8988T (cell line): ENCODE measurements at regions not wholly inside any gene's neighbourhood (a gene's known extent, or its start where the extent isn't known, plus 50 kb on each side); places are given as distances from the start of the nearest gene placed in this dataset.
"Not testable (repeated sequence)": the region's sequence is repeated elsewhere in the genome, so short reads cannot be mapped to it uniquely, and the experiment has no call there.

Experiments
- DNase-seq: peaks from one replicate; pipeline ENCODE4 v3.0.0; 2011

DNA sequence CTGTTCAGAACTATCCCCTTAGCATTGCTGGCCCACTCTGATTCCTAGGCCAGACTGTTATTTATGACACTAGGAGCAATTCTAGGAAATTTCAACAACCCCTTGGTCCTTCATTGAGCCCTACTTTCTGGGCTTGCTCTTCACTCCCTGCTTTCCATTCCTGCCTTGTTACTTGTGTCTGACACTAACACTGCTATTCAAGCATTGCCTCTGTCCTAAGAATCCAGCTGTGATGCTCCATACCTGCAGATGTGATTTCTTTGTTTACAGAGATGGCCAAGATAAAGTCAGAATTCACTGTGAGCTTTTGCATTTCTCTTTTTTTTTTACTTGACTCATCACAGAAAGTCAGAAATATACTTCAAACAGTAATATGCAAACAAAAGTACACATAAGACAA lies 377.2 kb upstream of the GOT2 start:
- DNase-seq, result no peak

DNA sequence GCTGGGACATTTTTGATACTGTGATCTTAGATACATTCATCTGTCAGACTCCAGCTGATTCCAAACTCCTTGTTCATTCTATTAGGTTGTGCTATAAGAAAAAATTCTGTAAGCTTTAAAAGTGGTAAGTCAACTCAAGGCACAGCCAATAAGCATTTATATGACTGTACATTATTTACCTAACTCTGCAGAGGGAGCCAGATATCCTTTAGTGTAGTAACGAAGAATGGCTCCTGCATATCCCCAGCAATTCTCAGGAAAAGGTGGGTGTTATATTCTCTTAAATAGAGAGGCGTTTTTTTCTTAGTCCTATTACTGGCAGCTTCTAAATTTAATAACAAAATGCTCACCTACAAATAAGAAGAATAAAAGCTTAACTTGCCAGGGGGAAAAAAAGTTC lies 374.3 kb upstream of the GOT2 start:
- no peak for DNase-seq

DNA sequence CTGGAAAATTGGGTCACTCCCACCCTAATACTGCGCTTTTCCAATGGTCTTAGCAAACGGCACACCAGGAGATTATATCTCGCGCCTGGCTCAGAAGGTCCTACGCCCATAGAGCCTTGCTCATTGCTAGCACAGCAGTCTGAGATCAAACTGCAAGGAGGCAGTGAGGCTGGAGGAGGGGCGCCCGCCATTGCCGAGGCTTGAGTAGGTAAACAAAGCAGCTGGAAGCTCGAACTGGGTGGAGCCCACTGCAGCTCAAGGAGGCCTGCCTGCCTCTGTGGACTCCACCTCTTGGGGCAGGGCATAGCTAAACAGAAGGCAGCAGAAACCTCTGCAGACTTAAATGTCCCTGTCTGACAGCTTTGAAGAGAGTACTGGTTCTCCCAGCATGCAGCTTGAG lies 362.6 kb upstream of the GOT2 start:
- not testable (repeated sequence) for DNase-seq

- no peak for DNase-seq
These were observed 356.4 kb upstream of the GOT2 start for GRCh38 chr16:59090541-59090940.

GRCh38 chr16:59088431-59088830 lies 354.3 kb upstream of the GOT2 start:
- no peak for DNase-seq

DNA sequence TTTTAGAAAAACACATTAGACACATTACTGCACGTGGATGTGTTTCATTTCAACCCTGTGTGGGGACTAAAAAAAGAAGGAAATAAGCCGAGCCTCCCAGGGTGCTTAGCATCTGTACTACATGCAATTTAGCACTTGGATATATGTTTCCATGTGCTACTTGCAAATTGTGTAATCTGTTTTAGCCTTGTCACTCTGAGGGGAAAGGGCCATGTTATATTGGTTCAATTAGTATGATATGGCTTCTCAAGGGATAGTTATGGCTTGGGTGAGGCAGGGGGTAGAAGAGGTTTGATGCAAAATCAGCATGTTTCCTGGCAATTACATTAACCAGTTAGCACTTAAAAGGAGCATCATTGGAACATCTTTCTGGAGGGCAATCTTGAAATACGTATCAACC lies 353.5 kb upstream of the GOT2 start:
- no peak for DNase-seq

GRCh38 chr16:59067205-59067604 lies 333.1 kb upstream of the GOT2 start:
- no peak for DNase-seq

GRCh38 chr16:59060207-59060606 lies 326.1 kb upstream of the GOT2 start:
- DNase-seq, result no peak

DNA sequence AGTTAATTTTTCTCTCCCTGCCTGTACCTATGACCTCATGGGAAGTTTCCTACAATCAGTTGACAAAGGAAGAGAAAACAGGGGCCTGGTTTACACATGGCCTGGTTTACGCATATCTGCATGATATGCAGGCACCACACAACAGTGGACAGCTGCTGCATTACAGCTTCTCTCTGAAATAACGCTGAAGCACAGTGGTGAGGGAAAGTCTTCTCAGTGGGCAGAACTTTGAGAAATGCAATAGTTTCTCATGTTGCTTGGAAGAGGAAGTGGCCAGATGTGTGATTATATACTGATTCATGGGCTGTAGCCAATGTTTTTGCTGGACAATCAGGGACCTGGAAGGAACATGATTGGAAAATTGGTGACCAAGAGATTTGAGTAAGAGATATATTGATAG lies 324.1 kb upstream of the GOT2 start:
- no peak for DNase-seq

DNA sequence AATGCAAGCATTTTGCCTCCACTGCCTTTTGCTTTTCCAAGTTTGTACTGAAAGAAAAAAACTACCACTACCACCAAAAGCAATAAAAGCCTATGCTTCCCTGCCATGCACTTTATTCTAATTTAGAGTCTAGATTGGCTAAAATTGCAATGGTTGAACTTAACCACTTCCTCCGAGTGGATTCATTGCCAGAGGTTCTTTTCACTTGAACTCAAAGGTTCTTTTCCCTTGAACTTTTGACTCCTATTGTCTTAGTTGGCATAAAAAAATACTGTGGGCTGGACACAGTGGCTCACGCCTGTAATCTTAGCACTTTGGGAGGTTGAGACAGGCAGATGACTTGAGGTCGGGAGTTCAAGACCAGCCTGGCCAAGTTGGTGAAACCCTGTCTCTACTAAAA lies 319.8 kb upstream of the GOT2 start:
- DNase-seq, result no peak

DNA sequence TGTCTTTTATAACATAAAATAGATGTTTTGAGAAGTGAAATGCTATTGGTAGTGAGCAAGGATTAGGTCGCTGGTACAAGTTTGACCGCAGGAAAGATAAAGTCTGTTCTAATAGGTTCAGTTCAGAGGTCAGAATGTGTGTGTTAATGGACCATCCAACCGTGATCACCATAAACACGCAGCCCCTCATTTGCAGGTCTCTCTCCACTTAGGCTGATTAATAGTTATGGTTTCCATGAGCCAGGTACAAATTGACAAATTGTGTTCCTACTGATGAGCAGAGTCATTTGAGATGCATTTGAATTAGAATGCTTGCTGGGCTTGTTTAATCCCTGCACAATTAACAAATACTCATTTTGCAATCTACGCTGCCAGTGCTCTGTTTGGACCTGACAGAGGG lies 318.1 kb upstream of the GOT2 start:
- no peak for DNase-seq

- no peak for DNase-seq
These were observed 314.8 kb upstream of the GOT2 start for GRCh38 chr16:59048876-59049275.

DNA sequence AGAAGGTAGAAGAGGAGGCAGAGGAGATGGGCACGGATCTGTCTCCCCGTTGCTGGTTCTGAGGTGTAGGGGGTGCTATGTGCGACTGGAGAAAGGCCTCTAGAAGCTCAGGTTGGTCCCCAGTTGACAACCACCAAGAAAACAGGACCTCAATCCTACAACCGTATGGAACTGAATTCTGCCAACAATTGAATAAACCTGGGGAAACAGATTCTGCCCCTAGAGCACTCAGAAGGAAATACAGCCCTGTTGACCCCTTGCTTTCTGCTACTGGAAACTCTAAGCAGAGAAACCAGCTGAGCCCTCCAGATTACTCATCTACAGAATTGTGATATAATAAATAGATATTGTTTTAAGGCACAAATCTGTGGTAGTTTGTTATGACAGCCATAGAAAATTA lies 313.0 kb upstream of the GOT2 start:
- no peak for DNase-seq

- DNase-seq, result no peak
These were observed 312.2 kb upstream of the GOT2 start for GRCh38 chr16:59046335-59046734.

DNA sequence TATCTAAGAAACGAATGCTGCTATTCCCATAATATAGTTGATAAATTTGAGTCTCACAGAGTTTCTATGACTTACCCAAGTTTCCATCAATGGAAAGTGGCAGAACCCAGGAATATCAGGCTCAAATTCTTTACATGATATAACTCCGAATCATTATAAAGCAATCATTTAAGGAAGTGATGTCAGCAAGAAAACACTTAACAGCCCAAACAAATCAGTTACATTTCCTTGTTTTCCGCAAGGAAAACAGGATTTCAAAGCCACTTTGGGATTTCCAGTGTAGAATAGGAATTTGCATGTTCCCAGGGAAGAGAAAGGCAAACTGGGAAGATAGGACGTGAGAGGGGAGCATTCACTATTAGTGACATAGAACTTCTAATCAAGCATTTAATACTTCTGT lies 311.4 kb upstream of the GOT2 start:
- DNase-seq, result no peak

- no peak for DNase-seq
These were observed 310.5 kb upstream of the GOT2 start for GRCh38 chr16:59044616-59045015.

DNA sequence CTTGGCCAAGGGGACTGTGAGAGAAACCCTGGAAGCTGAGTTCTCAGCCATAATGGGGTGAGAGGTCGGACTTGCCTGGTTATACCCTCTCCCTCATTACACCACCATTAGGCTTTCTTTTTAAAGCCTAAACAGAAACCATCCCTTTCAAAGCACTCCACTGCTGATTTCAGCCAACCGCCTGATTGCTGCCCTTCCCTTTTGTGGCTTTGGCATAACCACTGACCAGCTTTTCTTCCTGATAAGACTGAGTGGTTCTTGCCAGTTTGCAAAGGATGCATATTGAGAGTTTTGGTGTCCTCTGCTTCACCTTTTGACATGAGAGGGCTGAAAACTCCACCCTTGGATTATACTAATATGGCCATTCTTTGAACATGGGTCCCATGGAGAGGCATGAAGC lies 308.2 kb upstream of the GOT2 start:
- DNase-seq, result no peak

GRCh38 chr16:59039066-59039720 lies 305.1 kb upstream of the GOT2 start:
- DNase-seq, result no peak

DNA sequence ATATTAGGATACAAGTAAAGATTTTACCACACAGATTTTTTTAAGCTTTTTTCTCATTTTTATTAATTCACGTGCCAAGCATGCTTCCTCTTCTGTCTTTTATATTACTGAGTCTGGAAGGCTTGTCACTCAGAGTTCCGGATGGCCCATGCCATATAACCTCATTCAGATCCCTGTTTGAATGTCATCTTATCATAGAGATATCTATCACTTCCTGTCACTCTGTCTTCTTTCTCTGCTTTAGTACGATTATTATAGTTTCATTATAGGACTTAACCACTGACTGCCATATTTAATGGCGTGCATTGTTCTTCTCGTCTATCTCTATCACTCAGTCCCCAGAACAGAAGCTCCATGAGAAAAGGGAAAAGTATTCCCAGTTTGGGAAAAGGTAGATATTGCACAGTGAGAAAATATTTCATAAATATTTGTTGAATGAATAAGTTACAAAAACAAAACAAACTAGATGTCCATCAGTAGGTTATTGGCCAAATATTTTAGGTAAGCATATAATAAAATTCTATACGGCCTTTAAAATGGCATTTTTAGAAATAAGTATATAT lies 296.9 kb upstream of the GOT2 start:
- no peak for DNase-seq

GRCh38 chr16:59021751-59022150 lies 287.6 kb upstream of the GOT2 start:
- DNase-seq, result peak; percentile 21

DNA sequence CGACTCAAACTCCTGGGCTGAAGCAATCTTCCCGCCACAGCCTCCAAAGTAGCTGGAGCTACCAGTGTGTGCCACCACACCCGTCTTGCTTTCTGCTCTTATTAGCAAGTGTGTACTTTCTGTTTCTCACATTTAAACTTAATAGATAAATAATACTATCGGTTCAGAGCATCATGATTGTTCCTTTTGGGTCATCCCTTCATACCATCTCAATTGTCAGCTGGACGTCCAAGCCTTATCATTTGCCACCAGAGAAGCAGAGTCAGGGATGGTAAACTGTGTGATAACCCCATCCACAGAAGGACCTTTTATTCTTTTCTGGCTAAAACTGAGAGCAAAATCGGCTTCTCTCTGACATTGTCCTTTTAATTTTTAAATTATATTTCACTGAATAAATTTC lies 279.8 kb upstream of the GOT2 start:
- no peak for DNase-seq

DNA sequence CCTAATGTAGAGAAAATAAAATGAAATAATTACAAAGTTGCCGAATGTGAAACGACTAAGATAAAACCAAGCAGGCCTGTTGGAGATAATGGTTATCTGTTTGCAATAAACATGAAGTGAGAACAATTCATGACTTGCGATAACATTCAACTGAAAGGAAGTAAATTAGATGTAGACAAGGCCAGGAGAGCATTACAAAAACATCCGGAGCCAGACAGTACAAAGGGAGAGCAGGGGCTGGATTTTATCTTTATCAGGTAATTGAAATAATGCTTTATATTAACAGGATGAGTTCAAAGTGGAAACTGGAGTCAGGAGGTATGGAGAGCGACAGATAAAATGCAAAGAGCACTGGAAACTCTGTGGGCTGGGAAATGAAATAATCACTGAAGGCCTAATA lies 265.6 kb upstream of the GOT2 start:
- no peak for DNase-seq

DNA sequence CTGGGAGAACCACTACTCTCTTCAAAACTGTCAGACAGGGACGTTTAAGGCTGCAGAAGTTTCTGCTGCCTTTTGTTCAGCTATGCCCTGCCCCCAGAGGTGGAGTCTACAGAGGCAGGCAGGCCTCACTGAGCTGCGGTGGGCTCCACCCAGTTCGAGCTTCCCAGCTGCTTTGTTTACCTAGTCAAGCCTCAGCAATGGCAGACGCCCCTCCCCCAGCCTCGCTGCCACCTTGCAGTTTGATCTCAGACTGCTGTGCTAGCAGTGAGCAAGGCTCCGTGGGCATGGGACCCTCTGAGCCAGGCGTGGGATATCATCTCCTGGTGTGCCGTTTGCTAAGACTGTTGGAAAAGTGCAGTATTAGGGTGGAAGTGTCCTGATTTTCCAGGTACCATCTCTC lies 258.6 kb upstream of the GOT2 start:
- not testable (repeated sequence) for DNase-seq

GRCh38 chr16:58983181-58983965 lies 249.3 kb upstream of the GOT2 start:
- DNase-seq, result not testable (repeated sequence)

DNA sequence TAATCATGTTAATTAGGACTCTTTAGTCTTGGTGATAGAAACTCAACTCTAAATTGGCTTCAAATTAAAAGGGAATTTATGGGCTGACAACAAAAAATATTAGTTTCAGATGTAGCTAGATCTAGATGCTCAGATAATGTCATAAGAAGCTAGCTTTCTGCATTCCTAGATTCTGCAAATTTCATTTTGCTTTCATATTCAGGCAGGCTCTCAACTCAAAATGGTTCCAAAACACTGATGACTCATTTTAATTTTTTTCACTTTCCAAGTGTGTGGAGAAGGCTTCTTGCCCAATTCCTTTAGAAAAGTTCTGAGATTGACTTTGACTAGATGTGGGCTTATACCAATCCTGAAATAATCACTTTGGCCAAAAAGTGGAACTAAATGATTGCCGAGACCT lies 236.7 kb upstream of the GOT2 start:
- no peak for DNase-seq
